AG09309 (cell line): ENCODE measurements at regions not wholly inside any gene's neighbourhood (a gene's known extent, or its start where the extent isn't known, plus 50 kb on each side); places are given as distances from the start of the nearest gene placed in this dataset.

Source experiments
- DNase-seq: peaks from one replicate; pipeline ENCODE4 v3.0.0-alpha.2; 2010; ENCODE audit warnings: low read depth
- H3K4me3 ChIP-seq: 2 replicates; pipeline ENCODE4 v1.5.1; 2011; ENCODE audit warnings: mild to moderate bottlenecking, low read depth, low read length, moderate library complexity; ENCODE audit not compliant: control insufficient read depth
- CTCF ChIP-seq: IDR thresholded peaks from 2 replicates; pipeline ENCODE4 v1.5.1; 2011; ENCODE audit warnings: mild to moderate bottlenecking, low read depth, low read length, inconsistent platforms; ENCODE audit not compliant: insufficient read depth, control insufficient read depth; ENCODE audit errors: missing control alignments

GRCh38 chr15:31752905-31753304 lies 277.4 kb upstream of the CHRNA7 start:
- no peak for DNase-seq
- TF ChIP-seq CTCF: no peak

DNA sequence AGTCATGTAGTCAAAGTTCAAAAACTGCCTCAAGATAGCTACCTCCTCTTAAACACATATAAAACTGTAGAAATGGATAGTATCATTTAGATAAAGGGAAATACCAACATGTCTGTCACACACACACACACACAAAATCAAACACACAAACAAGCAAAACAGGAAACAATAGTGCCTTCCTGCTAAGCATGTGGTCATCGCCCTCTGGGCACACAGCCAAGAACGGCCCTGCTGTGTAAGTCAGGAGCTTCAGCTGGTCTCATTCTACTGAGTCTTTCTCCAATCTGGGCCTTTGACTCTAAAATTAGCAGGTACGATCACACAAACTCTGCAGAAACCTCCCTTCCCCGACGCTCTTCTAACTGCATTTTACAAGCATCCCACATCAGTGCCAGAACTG lies 272.2 kb upstream of the CHRNA7 start:
- H3K4me3 ChIP-seq: no peak overlapping the region
- TF ChIP-seq CTCF: no peak
- no peak for DNase-seq

More at GRCh38 chr15:31752905-31753304, 277.4 kb upstream of the CHRNA7 start:
- no peak overlapping the region for H3K4me3 ChIP-seq

DNA sequence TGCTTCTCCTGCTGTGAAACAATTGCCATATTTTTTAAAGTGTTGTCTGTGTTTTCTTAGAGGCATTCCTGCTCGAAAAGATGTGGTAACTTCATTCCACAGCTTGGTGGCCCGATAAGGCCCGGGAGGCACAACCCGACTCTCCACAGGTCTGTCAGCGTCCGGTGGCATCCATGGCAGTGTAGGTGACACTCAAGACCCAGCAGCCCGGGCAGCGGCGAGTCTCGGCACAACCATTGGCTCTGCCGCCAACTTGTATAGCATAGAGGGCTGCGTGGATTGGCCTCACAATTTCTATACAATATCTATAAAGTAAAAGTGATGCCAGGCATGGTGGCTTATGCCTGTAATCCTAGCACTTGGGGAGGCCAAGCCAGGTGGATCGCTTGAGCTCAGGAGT lies 262.3 kb upstream of the CHRNA7 start:
- no peak for TF ChIP-seq CTCF
- no peak for DNase-seq
- no peak overlapping the region for H3K4me3 ChIP-seq

DNA sequence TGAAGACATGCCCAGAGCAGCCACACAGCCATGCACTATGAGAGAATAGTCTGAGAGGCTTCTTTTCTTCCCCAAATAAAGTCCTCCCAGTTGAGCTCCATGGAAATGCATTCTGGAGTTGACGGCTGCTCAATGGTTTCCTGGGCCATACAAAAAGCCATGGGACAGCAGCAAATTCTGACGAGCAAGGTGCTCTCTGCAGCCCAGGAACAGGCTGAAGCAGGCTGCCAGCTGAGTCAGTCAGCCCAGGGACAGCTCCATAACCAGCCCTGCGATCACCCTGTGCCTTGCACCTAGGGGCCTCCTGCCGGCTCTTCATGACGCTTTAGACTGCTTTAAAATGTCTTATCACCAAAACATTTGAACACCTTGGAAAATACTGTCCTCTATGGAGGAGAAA lies 256.3 kb upstream of the CHRNA7 start:
- TF ChIP-seq CTCF: no peak
- no peak for DNase-seq
- H3K4me3 ChIP-seq: no peak overlapping the region

DNA sequence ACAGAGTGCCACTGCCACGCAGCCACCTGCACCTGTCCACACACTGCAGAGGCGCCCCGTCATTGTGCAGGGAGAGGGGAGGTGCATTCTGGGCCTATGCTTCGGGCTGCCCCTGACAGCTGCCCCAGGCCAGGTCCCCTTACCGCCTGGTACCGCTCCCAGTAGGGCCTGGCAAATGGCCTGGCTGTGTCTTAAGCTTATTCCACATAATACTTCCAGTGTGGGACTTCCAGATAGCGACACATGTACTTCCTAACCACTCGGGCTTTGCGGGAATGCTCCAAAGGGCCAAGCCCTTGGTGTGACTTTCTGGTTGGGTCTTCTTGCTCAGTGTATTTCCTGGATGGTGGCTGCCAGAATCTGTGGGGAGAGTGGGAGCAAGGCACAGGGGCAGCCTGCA lies 254.3 kb upstream of the CHRNA7 start:
- DNase-seq: no peak
- H3K4me3 ChIP-seq: no peak overlapping the region
- TF ChIP-seq CTCF: no peak

DNA sequence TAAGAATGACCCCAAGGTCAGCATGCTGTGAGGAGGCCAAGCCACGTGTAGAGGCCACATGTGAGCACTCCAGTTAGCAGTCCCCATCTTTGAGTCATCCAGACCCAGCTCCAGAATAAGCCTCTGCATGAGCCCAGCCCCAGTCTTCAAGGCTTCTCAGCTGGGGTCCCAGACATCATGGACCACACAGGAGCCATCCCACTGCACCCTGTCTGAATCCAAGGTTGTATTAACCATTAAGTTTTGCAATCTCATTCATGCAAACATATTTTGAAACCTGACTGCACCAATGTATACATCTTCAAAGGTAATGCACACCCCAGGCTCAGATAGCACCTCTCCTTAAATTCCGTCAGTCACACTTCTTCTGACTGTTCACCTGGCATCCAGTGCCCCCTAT lies 249.1 kb upstream of the CHRNA7 start:
- no peak overlapping the region for H3K4me3 ChIP-seq
- TF ChIP-seq CTCF: no peak

More for the DNA sequence above, 249.1 kb upstream of the CHRNA7 start:
- DNase-seq: no peak
